Cardiac muscle cell (in vitro differentiated cells and primary cell): ENCODE measurements at regions not wholly inside any gene's neighbourhood (a gene's known extent, or its start where the extent isn't known, plus 50 kb on each side); places are given as distances from the start of the nearest gene placed in this dataset.
A peak's percentile ranks its signal among the peaks of the same experiment; 100 is the strongest.

Experiments
- DNase-seq, 2 donors: peaks; one replicate each; pipeline versions ENCODE4 v3.0.0 to v3.0.0-alpha.2; 2010 to 2017; ENCODE audit warnings: low read depth in 1 of 2, low spot score in 1 of 2
- H3K27ac ChIP-seq: fragments of 200-600 bp; sonication (generic); 2 replicates; pipeline ENCODE4 v1.5.1; 2016
- H3K27me3 ChIP-seq: fragments of 200-600 bp; sonication (generic); 2 replicates; pipeline ENCODE4 v1.6.0; 2016; ENCODE audit warnings: control low read depth
- H3K36me3 ChIP-seq: fragments of 200-600 bp; sonication (generic); 2 replicates; pipeline ENCODE4 v1.5.1; 2016; ENCODE audit warnings: control low read depth
- H3K4me1 ChIP-seq: fragments of 200-600 bp; sonication (generic); 2 replicates; pipeline ENCODE4 v1.8.1; 2017; ENCODE audit warnings: low read depth, mild to moderate bottlenecking, mixed run types
- H3K4me3 ChIP-seq: fragments of 200-600 bp; sonication (generic); 2 replicates; pipeline ENCODE4 v1.5.1; 2016; ENCODE audit warnings: mild to moderate bottlenecking
- H3K9me3 ChIP-seq: fragments of 200-600 bp; sonication (generic); 2 replicates; pipeline ENCODE4 v1.5.1; 2017; ENCODE audit warnings: low read depth, mild to moderate bottlenecking, control low read depth
- TF ChIP-seq, protein P1 (sequence below): IDR thresholded peaks from 2 replicates; pipeline ENCODE4 v1.5.1; 2012; ENCODE audit warnings: low read depth, mild to moderate bottlenecking, low read length

DNA sequence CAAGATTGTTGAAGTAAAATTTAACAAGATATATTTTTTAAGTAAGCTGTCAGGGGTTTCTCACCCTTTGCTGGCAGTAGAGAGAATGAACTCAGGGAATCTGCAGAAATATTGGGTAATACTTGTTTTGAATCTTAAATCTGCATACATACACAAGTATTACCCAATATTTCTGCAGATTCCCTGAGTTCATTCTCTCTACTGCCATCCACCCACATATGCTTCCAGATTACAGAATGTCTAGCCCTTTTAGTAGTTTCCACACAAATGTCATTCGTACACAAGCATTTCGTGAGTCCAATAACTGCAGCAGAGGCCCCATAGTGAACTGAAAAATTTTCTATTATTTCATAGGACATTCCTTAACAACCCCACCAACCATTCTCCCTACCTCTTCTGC is 69.6 kb upstream of the TNFRSF21 start:
- no peaks in the 10 kb centered on the region for H3K9me3 ChIP-seq
- H3K4me3 ChIP-seq: no peak overlapping the region
- H3K36me3 ChIP-seq: no peaks in the 10 kb centered on the region
- no peaks in the 10 kb centered on the region for H3K4me1 ChIP-seq
- peak in 1 of 2 donors; percentile 82 for DNase-seq
- no peaks in the 10 kb centered on the region for H3K27me3 ChIP-seq
- no peak overlapping the region for H3K27ac ChIP-seq
- TF ChIP-seq, protein P1, sequence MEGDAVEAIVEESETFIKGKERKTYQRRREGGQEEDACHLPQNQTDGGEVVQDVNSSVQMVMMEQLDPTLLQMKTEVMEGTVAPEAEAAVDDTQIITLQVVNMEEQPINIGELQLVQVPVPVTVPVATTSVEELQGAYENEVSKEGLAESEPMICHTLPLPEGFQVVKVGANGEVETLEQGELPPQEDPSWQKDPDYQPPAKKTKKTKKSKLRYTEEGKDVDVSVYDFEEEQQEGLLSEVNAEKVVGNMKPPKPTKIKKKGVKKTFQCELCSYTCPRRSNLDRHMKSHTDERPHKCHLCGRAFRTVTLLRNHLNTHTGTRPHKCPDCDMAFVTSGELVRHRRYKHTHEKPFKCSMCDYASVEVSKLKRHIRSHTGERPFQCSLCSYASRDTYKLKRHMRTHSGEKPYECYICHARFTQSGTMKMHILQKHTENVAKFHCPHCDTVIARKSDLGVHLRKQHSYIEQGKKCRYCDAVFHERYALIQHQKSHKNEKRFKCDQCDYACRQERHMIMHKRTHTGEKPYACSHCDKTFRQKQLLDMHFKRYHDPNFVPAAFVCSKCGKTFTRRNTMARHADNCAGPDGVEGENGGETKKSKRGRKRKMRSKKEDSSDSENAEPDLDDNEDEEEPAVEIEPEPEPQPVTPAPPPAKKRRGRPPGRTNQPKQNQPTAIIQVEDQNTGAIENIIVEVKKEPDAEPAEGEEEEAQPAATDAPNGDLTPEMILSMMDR: no peak

DNA sequence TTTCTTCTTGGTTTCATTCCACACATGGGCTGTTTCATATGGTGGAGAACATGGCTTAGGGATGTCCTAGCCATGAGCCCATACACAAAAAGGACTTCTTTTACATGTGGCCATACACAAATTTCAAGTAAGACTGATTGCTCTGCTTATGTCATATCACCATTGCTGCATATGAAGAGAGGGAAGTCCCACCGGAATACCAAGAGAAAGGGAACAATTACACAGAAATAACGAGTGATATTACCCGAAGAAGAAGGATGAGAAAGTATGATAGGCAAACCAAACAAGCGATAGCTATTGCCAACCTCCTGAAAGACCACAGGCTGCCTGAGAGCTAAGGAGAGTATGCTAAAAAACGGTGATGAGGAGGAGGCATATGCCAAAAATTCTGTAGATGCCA is 70.5 kb upstream of the TNFRSF21 start:
- TF ChIP-seq, protein P1: no peak
- H3K27me3 ChIP-seq: no peaks in the 10 kb centered on the region
- no peaks in the 10 kb centered on the region for H3K9me3 ChIP-seq
- H3K36me3 ChIP-seq: no peaks in the 10 kb centered on the region
- no peak overlapping the region for H3K4me3 ChIP-seq
- H3K27ac ChIP-seq: no peak overlapping the region
- H3K4me1 ChIP-seq: no peaks in the 10 kb centered on the region
- DNase-seq: no peak

DNA sequence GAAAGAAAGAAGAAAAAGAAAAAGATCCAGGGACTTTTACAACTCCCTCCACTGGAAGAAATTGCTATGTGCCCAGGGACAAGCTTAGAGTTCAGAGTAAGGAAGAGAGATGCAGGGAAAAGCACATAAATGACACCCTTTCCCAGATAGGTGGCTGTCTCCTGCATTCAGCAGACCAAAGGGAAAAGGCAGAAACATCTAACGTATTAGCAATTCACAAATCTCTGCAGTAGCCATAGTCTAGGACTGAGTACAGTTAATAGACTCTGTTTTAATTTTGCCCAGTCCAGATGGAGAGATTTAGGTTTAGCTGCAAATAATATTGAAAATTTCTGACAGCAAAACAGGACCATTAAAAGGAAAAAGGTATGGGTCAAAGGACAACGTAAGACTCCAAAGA is 71.3 kb upstream of the TNFRSF21 start:
- H3K36me3 ChIP-seq: no peaks in the 10 kb centered on the region
- TF ChIP-seq, protein P1: no peak
- no peak overlapping the region for H3K4me3 ChIP-seq
- no peak for DNase-seq
- H3K9me3 ChIP-seq: no peaks in the 10 kb centered on the region
- H3K4me1 ChIP-seq: no peaks in the 10 kb centered on the region
- H3K27me3 ChIP-seq: no peaks in the 10 kb centered on the region
- no peak overlapping the region for H3K27ac ChIP-seq

DNA sequence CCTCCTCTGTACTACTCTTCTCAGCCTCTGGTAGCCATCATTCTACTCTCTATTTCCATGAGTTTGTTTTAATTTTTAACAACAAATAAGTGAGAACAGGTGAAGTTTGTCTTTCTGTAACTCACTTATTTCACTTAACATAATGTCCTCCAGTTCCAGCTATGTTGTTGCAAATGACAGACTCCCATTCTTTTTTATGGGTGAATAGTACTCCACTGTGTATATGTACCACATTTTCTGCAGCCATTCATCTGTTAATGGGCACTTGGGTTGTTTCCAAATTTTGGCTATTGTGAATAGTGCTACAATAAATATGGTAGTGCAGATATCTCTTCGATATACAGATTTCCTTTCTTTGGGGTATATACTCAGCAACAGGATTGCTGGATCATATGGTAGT is 73.7 kb upstream of the TNFRSF21 start:
- H3K27me3 ChIP-seq: no peaks in the 10 kb centered on the region
- H3K27ac ChIP-seq: no peak overlapping the region
- no peak overlapping the region for H3K4me3 ChIP-seq
- TF ChIP-seq, protein P1: no peak
- H3K4me1 ChIP-seq: no peaks in the 10 kb centered on the region
- DNase-seq: no peak
- H3K36me3 ChIP-seq: no peaks in the 10 kb centered on the region
- H3K9me3 ChIP-seq: no peaks in the 10 kb centered on the region

DNA sequence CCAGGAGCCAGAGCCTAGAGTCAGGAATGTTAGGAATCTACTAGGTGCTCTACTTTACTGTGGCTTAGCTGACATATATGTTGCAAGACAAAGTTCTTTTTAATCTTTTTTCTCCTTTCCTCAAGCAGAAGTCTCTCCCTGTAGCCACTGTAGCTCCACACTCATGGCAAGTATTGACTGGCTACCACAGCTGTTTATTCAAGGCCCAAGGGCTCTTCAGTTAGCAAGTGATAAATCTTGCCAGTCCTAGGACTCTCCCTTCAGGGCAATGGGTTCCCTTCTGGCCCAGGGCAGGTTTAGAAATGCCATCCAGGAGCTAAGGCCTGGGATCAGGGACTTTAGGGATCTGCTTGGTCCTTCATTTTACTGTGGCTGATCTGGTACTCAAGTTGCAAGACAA is 82.0 kb upstream of the TNFRSF21 start:
- Histone ChIP-seq H3K4me1 (no peaks in the 10 kb centered on the region), H3K4me3 (no peak overlapping the region), H3K27me3 (no peaks in the 10 kb centered on the region), H3K9me3 (no peaks in the 10 kb centered on the region), H3K36me3 (no peaks in the 10 kb centered on the region), H3K27ac (no peak overlapping the region)
- no peak for DNase-seq
- TF ChIP-seq, protein P1: no peak

DNA sequence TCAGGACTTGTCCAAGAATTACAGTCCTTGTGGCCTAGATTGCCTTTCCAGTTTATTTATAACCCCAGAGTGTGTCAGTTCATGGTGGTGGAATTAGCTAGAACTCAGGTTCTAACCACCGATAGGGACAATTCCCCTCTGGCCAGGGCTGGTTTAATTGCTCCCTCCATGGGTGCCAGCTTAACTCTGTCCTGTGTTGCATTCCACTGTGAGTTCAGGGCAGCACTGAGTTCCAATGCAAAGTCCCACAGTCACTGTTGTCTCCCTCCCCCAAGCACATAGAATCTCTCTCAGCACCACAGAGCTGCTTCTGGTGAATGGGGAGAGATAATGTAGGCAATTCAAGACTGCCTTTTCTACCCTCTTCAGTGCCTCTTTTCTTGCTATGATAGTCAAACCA is 82.5 kb upstream of the TNFRSF21 start:
- Histone ChIP-seq H3K36me3 (no peaks in the 10 kb centered on the region), H3K27me3 (no peaks in the 10 kb centered on the region), H3K4me3 (no peak overlapping the region), H3K9me3 (no peaks in the 10 kb centered on the region), H3K4me1 (no peaks in the 10 kb centered on the region), H3K27ac (no peak overlapping the region)
- TF ChIP-seq, protein P1: no peak
- no peak for DNase-seq
